LoVo (cell line): ENCODE measurements at regions not wholly inside any gene's neighbourhood (a gene's known extent, or its start where the extent isn't known, plus 50 kb on each side); places are given as distances from the start of the nearest gene placed in this dataset.
"Not testable (repeated sequence)": the region's sequence is repeated elsewhere in the genome, so short reads cannot be mapped to it uniquely, and the experiment has no call there.

Source experiments
- DNase-seq: peaks from one replicate; pipeline ENCODE4 v3.0.0-alpha.2; 2016; ENCODE audit warnings: low spot score

GRCh38 chr6:169406804-169407203, 153.2 kb upstream of the THBS2 start:
- no peak for DNase-seq

- no peak for DNase-seq
These were observed 152.4 kb upstream of the THBS2 start for GRCh38 chr6:169406034-169406433.

GRCh38 chr6:169404828-169405227, 151.2 kb upstream of the THBS2 start:
- DNase-seq = no peak

- no peak for DNase-seq
These were observed 144.9 kb upstream of the THBS2 start for GRCh38 chr6:169398342-169399105.

- no peak for DNase-seq
These were observed 144.0 kb upstream of the THBS2 start for GRCh38 chr6:169397684-169398083.

GRCh38 chr6:169396554-169397163, 143.0 kb upstream of the THBS2 start:
- DNase-seq = no peak

- not testable (repeated sequence) for DNase-seq
These were observed 142.4 kb upstream of the THBS2 start for GRCh38 chr6:169396009-169396539.

GRCh38 chr6:169395080-169395805, 141.6 kb upstream of the THBS2 start:
- no peak for DNase-seq

- no peak for DNase-seq
These were observed 140.1 kb upstream of the THBS2 start for GRCh38 chr6:169393753-169394152.

GRCh38 chr6:169391473-169392071, 137.9 kb upstream of the THBS2 start:
- no peak for DNase-seq

- no peak for DNase-seq
These were observed 134.9 kb upstream of the THBS2 start for GRCh38 chr6:169388395-169389166.

- DNase-seq = no peak
These were observed 134.2 kb upstream of the THBS2 start for GRCh38 chr6:169387809-169388383.

GRCh38 chr6:169386411-169387057, 132.9 kb upstream of the THBS2 start:
- no peak for DNase-seq

- no peak for DNase-seq
These were observed 131.7 kb upstream of the THBS2 start for GRCh38 chr6:169385237-169385880.

- no peak for DNase-seq
These were observed 130.6 kb upstream of the THBS2 start for GRCh38 chr6:169384291-169384690.

GRCh38 chr6:169383265-169383664, 129.6 kb upstream of the THBS2 start:
- DNase-seq = no peak

- DNase-seq = no peak
These were observed 129.1 kb upstream of the THBS2 start for GRCh38 chr6:169382735-169383134.

- DNase-seq = no peak
These were observed 128.3 kb upstream of the THBS2 start for GRCh38 chr6:169381988-169382387.

GRCh38 chr6:169380493-169380892, 126.8 kb upstream of the THBS2 start:
- DNase-seq = no peak

GRCh38 chr6:169379495-169380070, 125.9 kb upstream of the THBS2 start:
- DNase-seq = no peak
